GM21423 (cell line): ENCODE measurements at regions not wholly inside any gene's neighbourhood (a gene's known extent, or its start where the extent isn't known, plus 50 kb on each side); places are given as distances from the start of the nearest gene placed in this dataset.

Experiments used
- ATAC-seq: cut with Tn5 transposase; IDR thresholded peaks from one replicate; pipeline ENCODE4 v1.9.1; 2021; ENCODE audit warnings: mild to moderate bottlenecking, moderate library complexity; ENCODE audit not compliant: unreplicated experiment

DNA sequence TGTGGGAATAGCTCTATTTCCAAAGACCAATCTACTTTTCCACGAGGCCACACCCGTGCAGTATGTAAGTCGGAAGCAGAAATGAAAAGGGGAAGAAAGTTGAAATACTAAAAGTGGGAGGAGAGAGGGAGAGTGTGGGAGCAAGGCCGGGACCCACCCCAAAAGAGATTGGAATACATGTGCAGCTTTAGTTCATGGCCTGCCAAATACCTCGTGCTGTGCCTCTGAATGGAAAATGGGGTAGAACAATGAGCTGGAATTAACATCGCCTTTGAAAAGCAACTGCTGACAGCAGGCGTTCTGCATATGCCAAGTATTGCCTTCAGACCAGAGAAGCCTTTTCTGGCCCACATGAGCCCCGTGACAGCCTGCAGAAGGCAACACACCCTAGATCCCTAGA, 155.6 kb downstream of the CD83 start:
- no peak for ATAC-seq

GRCh38 chr6:14274016-14274415, 156.4 kb downstream of the CD83 start:
- no peak for ATAC-seq

GRCh38 chr6:14274546-14275492, 157.2 kb downstream of the CD83 start:
- no peak for ATAC-seq

DNA sequence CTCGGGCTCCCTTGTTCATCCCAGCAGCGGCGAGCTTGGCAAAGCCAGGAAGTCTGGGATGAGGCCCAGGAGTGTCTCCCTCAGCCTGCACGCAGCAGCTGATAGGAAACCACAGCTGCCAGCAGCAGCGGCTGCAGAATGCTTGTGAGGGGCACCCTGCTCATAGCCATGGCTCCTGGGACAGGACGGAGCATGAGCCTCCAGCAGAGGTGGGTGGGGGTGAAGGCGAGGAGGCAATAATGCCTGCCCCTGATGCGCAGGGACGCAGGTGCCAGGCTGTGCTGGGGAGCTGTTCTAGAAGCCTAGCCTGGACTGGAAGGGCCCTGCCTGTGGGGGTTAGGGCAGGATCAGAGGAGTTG, 157.9 kb downstream of the CD83 start:
- ATAC-seq = no peak

GRCh38 chr6:14276071-14276470, 158.5 kb downstream of the CD83 start:
- ATAC-seq = no peak

GRCh38 chr6:14276667-14277404, 159.3 kb downstream of the CD83 start:
- ATAC-seq = peak; percentile 88

DNA sequence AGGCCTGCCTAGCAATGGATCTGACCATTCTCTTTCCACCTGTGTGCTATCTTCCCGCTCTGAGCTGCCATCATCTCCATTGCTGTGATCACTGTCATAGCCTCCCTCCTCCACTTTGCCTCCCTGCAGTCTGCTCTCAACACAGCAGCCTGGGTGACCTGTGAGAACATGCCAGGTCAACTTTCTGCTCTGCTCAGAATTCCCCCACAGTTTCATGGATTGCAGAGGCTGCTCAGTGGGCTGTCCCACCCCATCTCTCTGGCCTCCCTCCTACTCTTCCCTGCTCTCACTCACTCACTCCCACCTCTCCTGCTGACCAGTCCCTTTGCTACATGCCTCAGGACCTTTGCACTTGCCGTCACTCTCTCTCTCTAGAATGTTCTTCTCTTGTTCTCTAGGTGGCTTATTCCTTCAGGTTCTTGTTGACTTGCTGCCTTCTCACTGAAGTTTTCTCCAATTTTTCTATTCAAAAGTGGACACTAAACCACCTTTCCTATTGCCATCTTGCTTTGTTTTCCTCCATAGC, 159.9 kb downstream of the CD83 start:
- peak; percentile 23 for ATAC-seq

GRCh38 chr6:14278006-14278405, 160.4 kb downstream of the CD83 start:
- ATAC-seq = no peak

GRCh38 chr6:14278446-14278845, 160.9 kb downstream of the CD83 start:
- no peak for ATAC-seq

- ATAC-seq = no peak
Measured at GRCh38 chr6:14280006-14280510, 162.5 kb downstream of the CD83 start.

DNA sequence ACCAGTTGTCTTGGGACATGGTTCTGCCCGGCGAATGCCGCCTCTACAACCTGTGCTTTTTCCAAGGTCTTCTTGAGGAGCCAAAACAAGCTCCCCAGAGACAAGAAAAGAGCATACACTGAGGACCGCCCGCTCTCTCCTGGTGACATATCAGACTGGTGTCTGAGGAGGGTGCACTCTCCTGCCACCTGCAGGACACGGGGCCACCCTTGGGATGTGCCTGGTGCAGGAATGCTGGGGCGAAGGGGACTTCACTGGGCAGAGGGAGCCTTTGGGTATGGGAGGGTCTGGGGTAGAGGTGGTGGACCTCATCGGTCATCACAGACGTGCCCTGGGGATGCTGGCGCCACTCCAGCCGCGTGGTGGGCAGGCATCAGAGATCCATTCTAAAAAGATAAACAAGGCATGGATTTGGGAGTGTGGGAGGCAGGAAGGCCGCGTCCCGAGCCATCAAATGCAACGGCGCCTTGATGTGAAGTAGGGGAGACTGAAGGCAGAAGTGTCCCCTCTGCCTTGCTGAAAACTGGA, 163.3 kb downstream of the CD83 start:
- ATAC-seq = no peak

DNA sequence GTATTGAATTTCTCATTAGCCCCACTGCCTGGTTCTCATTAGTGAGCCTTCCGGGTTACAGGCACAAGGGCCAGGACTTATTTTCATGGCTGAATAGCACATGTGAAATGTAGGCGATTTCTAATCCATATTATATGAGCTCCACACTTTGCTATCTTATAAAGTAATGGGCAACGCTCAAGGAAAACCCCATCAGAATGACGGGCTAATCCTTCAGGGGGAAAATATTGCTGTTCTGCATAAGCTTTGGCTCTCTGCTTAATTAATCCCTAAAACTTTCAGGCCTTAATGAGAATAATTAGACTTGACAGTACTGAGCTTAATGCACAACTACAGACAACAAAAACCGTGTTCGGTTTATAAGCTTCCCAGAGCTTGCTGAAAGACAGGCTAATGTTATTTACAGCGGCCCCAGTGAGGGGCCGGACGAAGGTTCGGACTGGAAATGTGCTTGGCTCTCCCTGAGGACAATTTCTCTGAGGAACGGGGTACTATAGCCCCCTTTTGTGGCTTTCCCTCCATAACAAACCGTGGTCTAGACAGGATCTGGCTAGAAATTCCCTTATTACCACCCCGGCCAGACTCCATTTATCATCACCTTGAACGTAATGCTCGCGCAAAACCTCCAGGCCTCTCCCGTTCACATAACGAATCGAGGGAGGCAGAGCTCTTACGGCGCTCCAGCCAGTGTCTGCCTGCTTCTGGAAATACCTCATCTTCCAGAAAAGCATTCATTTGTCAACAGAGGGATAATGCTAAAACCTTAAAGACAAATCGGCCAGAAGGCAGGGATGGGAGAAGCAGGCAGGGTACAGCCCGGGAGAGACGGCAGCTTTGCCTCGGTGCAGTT, 164.5 kb downstream of the CD83 start:
- ATAC-seq = no peak

- no peak for ATAC-seq
Measured at GRCh38 chr6:14282854-14283505, 165.4 kb downstream of the CD83 start.

DNA sequence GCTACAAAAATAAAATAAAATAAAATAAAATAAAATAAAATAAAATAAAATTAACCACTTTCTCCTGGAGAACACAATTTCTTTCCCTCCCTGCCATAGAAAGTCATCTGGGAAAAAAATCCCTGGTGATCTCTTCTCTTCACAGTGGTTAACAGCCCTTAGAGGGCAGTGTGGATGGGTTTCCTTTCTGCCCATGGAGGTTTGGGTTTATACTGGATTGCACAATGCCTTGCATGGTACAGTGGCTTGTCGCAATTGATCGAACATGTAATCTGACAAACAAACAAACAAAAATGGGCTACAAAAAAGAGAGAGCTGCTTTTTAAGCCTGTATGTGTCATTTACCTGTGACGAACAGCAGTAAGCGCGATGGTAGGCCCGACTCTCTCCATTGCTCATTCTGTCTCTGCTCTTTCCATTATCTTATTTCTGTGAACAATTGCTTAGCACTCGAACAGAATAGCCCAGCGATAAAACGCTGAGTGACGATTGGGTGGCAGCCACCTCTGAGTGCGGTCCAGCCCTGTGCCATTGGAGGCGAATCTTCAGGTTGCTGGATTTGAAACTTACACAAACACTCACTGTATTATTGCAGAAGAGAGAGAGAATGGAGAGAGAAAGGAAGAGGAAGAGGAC, 166.1 kb downstream of the CD83 start:
- ATAC-seq = no peak

- ATAC-seq = no peak
Measured at GRCh38 chr6:14284969-14285590, 167.5 kb downstream of the CD83 start.

GRCh38 chr6:14286144-14286543, 168.6 kb downstream of the CD83 start:
- ATAC-seq = no peak

- no peak for ATAC-seq
Measured at GRCh38 chr6:14286634-14287428, 169.3 kb downstream of the CD83 start.

- no peak for ATAC-seq
Measured at GRCh38 chr6:14287707-14288106, 170.1 kb downstream of the CD83 start.
